ENCODE measurements at regions not wholly inside any gene's neighbourhood (a gene's known extent, or its start where the extent isn't known, plus 50 kb on each side); places are given as distances from the start of the nearest gene placed in this dataset.

GRCh38 chr1:87834151-87834550 is 505.5 kb downstream of the LMO4 start:
- no peak for DNase-seq

- DNase-seq: no peak
Measured at GRCh38 chr1:87834941-87835340, 506.3 kb downstream of the LMO4 start.

- DNase-seq: no peak
Measured at GRCh38 chr1:87840767-87841166, 512.1 kb downstream of the LMO4 start.

GRCh38 chr1:87841332-87841731 is 512.7 kb downstream of the LMO4 start:
- no peak for DNase-seq

GRCh38 chr1:87842156-87842555 is 513.5 kb downstream of the LMO4 start:
- no peak for DNase-seq

- DNase-seq: no peak
Measured at GRCh38 chr1:87844251-87844650, 515.6 kb downstream of the LMO4 start.

- DNase-seq: no peak
Measured at GRCh38 chr1:87851490-87851889, 522.8 kb downstream of the LMO4 start.

- DNase-seq: no peak
Measured at GRCh38 chr1:87852410-87853161, 523.9 kb downstream of the LMO4 start.

GRCh38 chr1:87853576-87854351 is 525.1 kb downstream of the LMO4 start:
- no peak for DNase-seq

GRCh38 chr1:87863317-87863716 is 534.6 kb downstream of the LMO4 start:
- DNase-seq: no peak

- DNase-seq: no peak
Measured at GRCh38 chr1:87864676-87865075, 536.0 kb downstream of the LMO4 start.

- DNase-seq: no peak
Measured at GRCh38 chr1:87866416-87866815, 537.7 kb downstream of the LMO4 start.

GRCh38 chr1:87867626-87868025 is 538.9 kb downstream of the LMO4 start:
- no peak for DNase-seq

- DNase-seq: no peak
Measured at GRCh38 chr1:87869567-87869966, 540.9 kb downstream of the LMO4 start.

GRCh38 chr1:87872189-87872588 is 543.5 kb downstream of the LMO4 start:
- DNase-seq: no peak

GRCh38 chr1:87872692-87873091 is 544.0 kb downstream of the LMO4 start:
- no peak for DNase-seq

GRCh38 chr1:87878873-87879272 is 550.2 kb downstream of the LMO4 start:
- DNase-seq: no peak

- no peak for DNase-seq
Measured at GRCh38 chr1:87880098-87880760, 551.5 kb downstream of the LMO4 start.

- DNase-seq: no peak
Measured at GRCh38 chr1:87880764-87881163, 552.1 kb downstream of the LMO4 start.

GRCh38 chr1:87883906-87884305 is 555.2 kb downstream of the LMO4 start:
- no peak for DNase-seq

GRCh38 chr1:87884581-87884980 is 555.9 kb downstream of the LMO4 start:
- DNase-seq: no peak

- DNase-seq: no peak
Measured at GRCh38 chr1:87885278-87886025, 556.8 kb downstream of the LMO4 start.

- no peak for DNase-seq
Measured at GRCh38 chr1:87887100-87887499, 558.4 kb downstream of the LMO4 start.
